Ureter (tissue), 1 donor: ENCODE measurements at regions not wholly inside any gene's neighbourhood (a gene's known extent, or its start where the extent isn't known, plus 50 kb on each side); places are given as distances from the start of the nearest gene placed in this dataset.

Source experiments
- DNase-seq: peaks from one replicate; pipeline ENCODE4 v3.0.0-alpha.2; 2020; ENCODE audit warnings: low spot score
- donor health status: DM: yes; HTN: yes; CAD: no.

- no peak for DNase-seq
Observed at GRCh38 chr9:90948156-90948555, 146.5 kb downstream of the SYK start.

- no peak for DNase-seq
Observed at GRCh38 chr9:90950600-90950999, 149.0 kb downstream of the SYK start.

GRCh38 chr9:90953200-90953599 is 151.6 kb downstream of the SYK start:
- DNase-seq, result no peak

- no peak for DNase-seq
Observed at GRCh38 chr9:90953805-90954204, 152.2 kb downstream of the SYK start.

GRCh38 chr9:90956026-90956810 is 154.6 kb downstream of the SYK start:
- DNase-seq, result no peak

GRCh38 chr9:90958328-90958727 is 156.7 kb downstream of the SYK start:
- DNase-seq, result no peak

- no peak for DNase-seq
Observed at GRCh38 chr9:90960941-90961340, 159.3 kb downstream of the SYK start.

GRCh38 chr9:90961375-90961774 is 159.8 kb downstream of the SYK start:
- DNase-seq, result peak; percentile 56

GRCh38 chr9:90964101-90965020 is 162.7 kb downstream of the SYK start:
- DNase-seq, result peak; percentile 55

GRCh38 chr9:90965226-90966030 is 163.8 kb downstream of the SYK start:
- DNase-seq, result no peak

- DNase-seq, result no peak
Observed at GRCh38 chr9:90966031-90966290, 164.3 kb downstream of the SYK start.

GRCh38 chr9:90966480-90967144 is 165.0 kb downstream of the SYK start:
- no peak for DNase-seq

- no peak for DNase-seq
Observed at GRCh38 chr9:90967145-90967538, 165.5 kb downstream of the SYK start.

- no peak for DNase-seq
Observed at GRCh38 chr9:90969021-90969675, 167.5 kb downstream of the SYK start.

- DNase-seq, result peak; percentile 69
Observed at GRCh38 chr9:90970608-90971007, 169.0 kb downstream of the SYK start.

GRCh38 chr9:90972057-90972456 is 170.4 kb downstream of the SYK start:
- DNase-seq, result no peak

GRCh38 chr9:90974016-90974415 is 172.4 kb downstream of the SYK start:
- no peak for DNase-seq

- DNase-seq, result no peak
Observed at GRCh38 chr9:90974643-90975245, 173.1 kb downstream of the SYK start.

- DNase-seq, result no peak
Observed at GRCh38 chr9:90975781-90976538, 174.3 kb downstream of the SYK start.

- DNase-seq, result no peak
Observed at GRCh38 chr9:90979138-90979551, 177.5 kb downstream of the SYK start.
